ENCODE measurements at regions not wholly inside any gene's neighbourhood (a gene's known extent, or its start where the extent isn't known, plus 50 kb on each side); places are given as distances from the start of the nearest gene placed in this dataset.

GRCh38 chr3:1578124-1578806, 485.4 kb downstream of the CNTN6 start:
- Histone ChIP-seq H3K79me2 (replicated peaks; ENCODE audit: insufficient read depth, low read length) (no peaks in the 10 kb centered on the region), H3F3A (ENCODE audit: insufficient read depth, low read length, poor library complexity, severe bottlenecking) (no peaks in the 10 kb centered on the region), H3K4me2 (ENCODE audit: low read length) (no peak overlapping the region), H3K27me3 (ENCODE audit: insufficient read depth, low read depth, low read length) (no peaks in the 10 kb centered on the region), H3K4me3 (ENCODE audit: low read length) (no peak overlapping the region), H2AFZ (ENCODE audit: low read depth, low read length) (no peak overlapping the region), H3K36me3 (ENCODE audit: insufficient read depth, low read length) (no peaks in the 10 kb centered on the region), H3K9me3 (ENCODE audit: low read length) (no peaks in the 10 kb centered on the region), H3K27ac (ENCODE audit: low read length) (no peak overlapping the region), H3K9ac (ENCODE audit: low read length) (no peak overlapping the region), H3K9me2 (ENCODE audit: insufficient read depth, low read length) (no peaks in the 10 kb centered on the region), H4K20me1 (ENCODE audit: insufficient read depth) (no peaks in the 10 kb centered on the region)
- TF ChIP-seq SMC3 (conservative IDR thresholded peaks at IDR 0.05; ENCODE audit: poor library complexity) (no peak), EZH2 (IDR thresholded peaks at IDR 0.05; ENCODE audit: borderline replicate concordance, insufficient read depth, low read length, poor library complexity, severe bottlenecking) (no peak), CTCF (IDR thresholded peaks at IDR 0.05; ENCODE audit: poor library complexity, severe bottlenecking) (no peak), TAF1 (IDR thresholded peaks at IDR 0.05; ENCODE audit: low read depth) (no peak), POLR2AphosphoS5 (IDR thresholded peaks at IDR 0.05) (no peak), EP300 (conservative IDR thresholded peaks at IDR 0.05; ENCODE audit: poor library complexity, severe bottlenecking) (no peak), MXI1 (conservative IDR thresholded peaks at IDR 0.05; ENCODE audit: poor library complexity, severe bottlenecking) (no peak), REST (IDR thresholded peaks at IDR 0.05; ENCODE audit: borderline replicate concordance) (no peak), RAD21 (conservative IDR thresholded peaks at IDR 0.05) (no peak)

GRCh38 chr3:1583044-1583443, 490.2 kb downstream of the CNTN6 start:
- no peak overlapping the region for H2AFZ ChIP-seq (ENCODE audit: low read depth, low read length)
- no peaks in the 10 kb centered on the region for H3F3A ChIP-seq (ENCODE audit: insufficient read depth, low read length, poor library complexity, severe bottlenecking)
- H4K20me1 ChIP-seq (ENCODE audit: insufficient read depth), result no peaks in the 10 kb centered on the region
- no peak overlapping the region for H3K4me2 ChIP-seq (ENCODE audit: low read length)
- H3K27ac ChIP-seq (ENCODE audit: low read length), result no peak overlapping the region
- no peaks in the 10 kb centered on the region for H3K9me2 ChIP-seq (ENCODE audit: insufficient read depth, low read length)
- H3K4me3 ChIP-seq (ENCODE audit: low read length), result no peak overlapping the region
- TF ChIP-seq CTCF (IDR thresholded peaks at IDR 0.05; ENCODE audit: poor library complexity, severe bottlenecking) (no peak), POLR2AphosphoS5 (IDR thresholded peaks at IDR 0.05) (no peak), RAD21 (conservative IDR thresholded peaks at IDR 0.05) (no peak), MXI1 (conservative IDR thresholded peaks at IDR 0.05; ENCODE audit: poor library complexity, severe bottlenecking) (no peak), EZH2 (IDR thresholded peaks at IDR 0.05; ENCODE audit: borderline replicate concordance, insufficient read depth, low read length, poor library complexity, severe bottlenecking) (no peak), EP300 (conservative IDR thresholded peaks at IDR 0.05; ENCODE audit: poor library complexity, severe bottlenecking) (no peak), TAF1 (IDR thresholded peaks at IDR 0.05; ENCODE audit: low read depth) (no peak), REST (IDR thresholded peaks at IDR 0.05; ENCODE audit: borderline replicate concordance) (no peak), SMC3 (conservative IDR thresholded peaks at IDR 0.05; ENCODE audit: poor library complexity) (no peak)
- H3K36me3 ChIP-seq (ENCODE audit: insufficient read depth, low read length), result no peaks in the 10 kb centered on the region
- H3K27me3 ChIP-seq (ENCODE audit: insufficient read depth, low read depth, low read length), result no peaks in the 10 kb centered on the region
- H3K9ac ChIP-seq (ENCODE audit: low read length), result no peak overlapping the region
- no peaks in the 10 kb centered on the region for H3K9me3 ChIP-seq (ENCODE audit: low read length)
- no peaks in the 10 kb centered on the region for H3K79me2 ChIP-seq (replicated peaks; ENCODE audit: insufficient read depth, low read length)
